ENCODE measurements at regions not wholly inside any gene's neighbourhood (a gene's known extent, or its start where the extent isn't known, plus 50 kb on each side); places are given as distances from the start of the nearest gene placed in this dataset.

DNA sequence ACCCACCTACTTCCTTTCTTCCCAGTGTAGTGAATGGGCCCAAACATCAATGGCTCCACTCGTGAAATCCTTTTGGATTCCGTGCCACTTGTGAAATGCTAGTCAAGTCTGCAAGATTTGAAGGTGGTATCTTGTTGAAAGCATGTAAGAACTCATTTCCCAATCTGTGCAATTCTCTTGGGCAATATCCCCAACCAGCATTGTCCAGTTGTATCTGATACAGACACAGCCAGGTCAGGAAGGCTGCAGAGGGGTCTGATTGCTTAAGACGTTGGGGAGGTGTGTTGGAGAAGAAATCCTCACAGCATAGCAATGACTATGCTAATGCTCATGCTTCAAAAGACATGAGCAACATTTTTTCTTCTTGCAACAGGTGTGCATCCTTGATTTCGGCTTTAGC lies 164.8 kb downstream of the VEGFC start:
- DNase-seq (ENCODE audit: low read depth, low spot score): no peak

DNA sequence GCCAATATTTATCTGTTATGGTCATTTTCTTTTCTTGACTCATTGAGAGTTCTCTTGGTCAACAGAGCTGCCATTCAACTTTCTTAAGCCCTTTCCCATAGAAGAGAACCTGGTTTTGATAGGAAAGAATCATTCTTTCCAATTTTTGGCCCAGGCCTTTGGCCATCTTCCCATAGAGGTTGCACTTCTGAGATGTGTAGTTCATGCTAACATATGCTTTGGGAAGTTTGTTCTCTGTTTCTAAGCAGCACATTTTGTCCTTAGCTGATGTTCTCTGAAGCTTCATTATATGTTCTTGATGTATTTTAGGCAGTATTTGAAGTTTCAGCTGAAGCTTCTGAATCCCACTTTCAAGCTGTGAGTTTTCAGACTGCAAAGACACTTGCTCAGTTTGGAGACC lies 161.1 kb downstream of the VEGFC start:
- DNase-seq (ENCODE audit: low read depth, low spot score): no peak
